ENCODE measurements at regions not wholly inside any gene's neighbourhood (a gene's known extent, or its start where the extent isn't known, plus 50 kb on each side); places are given as distances from the start of the nearest gene placed in this dataset.

GRCh38 chr1:221371705-221372104 is 370.2 kb downstream of the DUSP10 start:
- no peak for DNase-seq (ENCODE audit: low spot score)

GRCh38 chr1:221373795-221374194 is 368.1 kb downstream of the DUSP10 start:
- DNase-seq (ENCODE audit: low spot score): no peak

- no peak for DNase-seq (ENCODE audit: low spot score)
These were observed 365.6 kb downstream of the DUSP10 start for GRCh38 chr1:221376286-221376685.

GRCh38 chr1:221381910-221382623 is 359.8 kb downstream of the DUSP10 start:
- DNase-seq (ENCODE audit: low spot score): no peak

GRCh38 chr1:221392453-221392852 is 349.4 kb downstream of the DUSP10 start:
- no peak for DNase-seq (ENCODE audit: low spot score)

- no peak for DNase-seq (ENCODE audit: low spot score)
These were observed 347.8 kb downstream of the DUSP10 start for GRCh38 chr1:221394011-221394544.

GRCh38 chr1:221396526-221396925 is 345.4 kb downstream of the DUSP10 start:
- DNase-seq (ENCODE audit: low spot score): no peak

- no peak for DNase-seq (ENCODE audit: low spot score)
These were observed 344.7 kb downstream of the DUSP10 start for GRCh38 chr1:221397141-221397540.

GRCh38 chr1:221397606-221398005 is 344.3 kb downstream of the DUSP10 start:
- no peak for DNase-seq (ENCODE audit: low spot score)

GRCh38 chr1:221405146-221405545 is 336.7 kb downstream of the DUSP10 start:
- no peak for DNase-seq (ENCODE audit: low spot score)

- DNase-seq (ENCODE audit: low spot score): no peak
These were observed 333.6 kb downstream of the DUSP10 start for GRCh38 chr1:221408117-221408803.

GRCh38 chr1:221411283-221411682 is 330.6 kb downstream of the DUSP10 start:
- DNase-seq (ENCODE audit: low spot score): no peak

- no peak for DNase-seq (ENCODE audit: low spot score)
These were observed 326.9 kb downstream of the DUSP10 start for GRCh38 chr1:221414772-221415539.

GRCh38 chr1:221415651-221416050 is 326.2 kb downstream of the DUSP10 start:
- DNase-seq (ENCODE audit: low spot score): no peak

- DNase-seq (ENCODE audit: low spot score): no peak
These were observed 325.7 kb downstream of the DUSP10 start for GRCh38 chr1:221416142-221416541.

- DNase-seq (ENCODE audit: low spot score): no peak
These were observed 325.2 kb downstream of the DUSP10 start for GRCh38 chr1:221416723-221417122.

GRCh38 chr1:221418346-221418745 is 323.5 kb downstream of the DUSP10 start:
- DNase-seq (ENCODE audit: low spot score): no peak

- DNase-seq (ENCODE audit: low spot score): peak; percentile 38
These were observed 322.3 kb downstream of the DUSP10 start for GRCh38 chr1:221419513-221420095.

- no peak for DNase-seq (ENCODE audit: low spot score)
These were observed 312.6 kb downstream of the DUSP10 start for GRCh38 chr1:221429264-221429663.

- DNase-seq (ENCODE audit: low spot score): no peak
These were observed 311.5 kb downstream of the DUSP10 start for GRCh38 chr1:221430152-221430960.

GRCh38 chr1:221431068-221431651 is 310.7 kb downstream of the DUSP10 start:
- no peak for DNase-seq (ENCODE audit: low spot score)
